ENCODE measurements at regions not wholly inside any gene's neighbourhood (a gene's known extent, or its start where the extent isn't known, plus 50 kb on each side); places are given as distances from the start of the nearest gene placed in this dataset.

DNA sequence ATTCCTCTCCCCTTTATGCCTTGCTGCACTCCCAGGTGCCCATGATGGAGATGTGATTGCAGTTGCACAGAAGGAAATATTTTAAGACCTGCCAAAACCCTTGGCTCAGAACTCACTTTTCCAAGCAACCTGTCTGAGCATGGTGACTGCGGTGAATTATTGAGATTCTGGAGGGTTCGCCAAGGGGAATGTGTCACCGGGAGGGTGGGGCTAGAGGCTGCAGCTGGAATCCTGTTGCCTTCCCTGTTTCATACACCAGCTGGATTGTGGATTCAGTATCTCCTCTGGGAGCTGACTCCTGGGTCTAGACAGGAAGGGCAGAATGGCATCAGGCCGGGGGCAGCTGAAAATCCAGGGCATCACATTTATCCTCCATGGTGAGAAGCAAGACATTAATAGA lies 527.2 kb downstream of the TMEM114 start:
- DNase-seq (ENCODE audit: low read depth, low spot score) (no peak), ATAC-seq (no peak)
- TF ChIP-seq ZFX (IDR thresholded peaks at IDR 0.05) (no peak), FOSL1 (IDR thresholded peaks at IDR 0.05; ENCODE audit: low read depth) (no peak), YY1 (IDR thresholded peaks at IDR 0.05; ENCODE audit: extremely low read depth, insufficient replicate concordance, low read depth, low read length) (no peak), ZNF274 (IDR thresholded peaks at IDR 0.05; ENCODE audit: low read depth, low read length) (no peak), CEBPB (IDR thresholded peaks at IDR 0.05; ENCODE audit: low read depth) (no peak), SRF (IDR thresholded peaks at IDR 0.05; ENCODE audit: low read depth) (no peak), EGR1 (IDR thresholded peaks at IDR 0.05; ENCODE audit: low read depth) (no peak), RAD21 (IDR thresholded peaks at IDR 0.05; ENCODE audit: low read depth) (no peak), POLR2A (IDR thresholded peaks at IDR 0.05; ENCODE audit: borderline replicate concordance, extremely low read depth, insufficient read depth, insufficient read length) (no peak), SP1 (IDR thresholded peaks at IDR 0.05; ENCODE audit: low read depth) (no peak)
- TF ChIP-seq, protein P1, sequence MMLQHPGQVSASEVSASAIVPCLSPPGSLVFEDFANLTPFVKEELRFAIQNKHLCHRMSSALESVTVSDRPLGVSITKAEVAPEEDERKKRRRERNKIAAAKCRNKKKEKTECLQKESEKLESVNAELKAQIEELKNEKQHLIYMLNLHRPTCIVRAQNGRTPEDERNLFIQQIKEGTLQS (IDR thresholded peaks at IDR 0.05), result no peak
- TF ChIP-seq, protein P2, sequence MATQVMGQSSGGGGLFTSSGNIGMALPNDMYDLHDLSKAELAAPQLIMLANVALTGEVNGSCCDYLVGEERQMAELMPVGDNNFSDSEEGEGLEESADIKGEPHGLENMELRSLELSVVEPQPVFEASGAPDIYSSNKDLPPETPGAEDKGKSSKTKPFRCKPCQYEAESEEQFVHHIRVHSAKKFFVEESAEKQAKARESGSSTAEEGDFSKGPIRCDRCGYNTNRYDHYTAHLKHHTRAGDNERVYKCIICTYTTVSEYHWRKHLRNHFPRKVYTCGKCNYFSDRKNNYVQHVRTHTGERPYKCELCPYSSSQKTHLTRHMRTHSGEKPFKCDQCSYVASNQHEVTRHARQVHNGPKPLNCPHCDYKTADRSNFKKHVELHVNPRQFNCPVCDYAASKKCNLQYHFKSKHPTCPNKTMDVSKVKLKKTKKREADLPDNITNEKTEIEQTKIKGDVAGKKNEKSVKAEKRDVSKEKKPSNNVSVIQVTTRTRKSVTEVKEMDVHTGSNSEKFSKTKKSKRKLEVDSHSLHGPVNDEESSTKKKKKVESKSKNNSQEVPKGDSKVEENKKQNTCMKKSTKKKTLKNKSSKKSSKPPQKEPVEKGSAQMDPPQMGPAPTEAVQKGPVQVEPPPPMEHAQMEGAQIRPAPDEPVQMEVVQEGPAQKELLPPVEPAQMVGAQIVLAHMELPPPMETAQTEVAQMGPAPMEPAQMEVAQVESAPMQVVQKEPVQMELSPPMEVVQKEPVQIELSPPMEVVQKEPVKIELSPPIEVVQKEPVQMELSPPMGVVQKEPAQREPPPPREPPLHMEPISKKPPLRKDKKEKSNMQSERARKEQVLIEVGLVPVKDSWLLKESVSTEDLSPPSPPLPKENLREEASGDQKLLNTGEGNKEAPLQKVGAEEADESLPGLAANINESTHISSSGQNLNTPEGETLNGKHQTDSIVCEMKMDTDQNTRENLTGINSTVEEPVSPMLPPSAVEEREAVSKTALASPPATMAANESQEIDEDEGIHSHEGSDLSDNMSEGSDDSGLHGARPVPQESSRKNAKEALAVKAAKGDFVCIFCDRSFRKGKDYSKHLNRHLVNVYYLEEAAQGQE (IDR thresholded peaks at IDR 0.05; ENCODE audit: low read depth), result no peak
- TF ChIP-seq, protein P3, sequence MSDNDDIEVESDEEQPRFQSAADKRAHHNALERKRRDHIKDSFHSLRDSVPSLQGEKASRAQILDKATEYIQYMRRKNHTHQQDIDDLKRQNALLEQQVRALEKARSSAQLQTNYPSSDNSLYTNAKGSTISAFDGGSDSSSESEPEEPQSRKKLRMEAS (IDR thresholded peaks at IDR 0.05), result no peak
- Histone ChIP-seq H3K36me3 (ENCODE audit: control insufficient read depth in 1 of 2, insufficient read depth in 2 of 2, low read length in 2 of 2) (no peaks in the 10 kb centered on the region), H3K9ac (ENCODE audit: low read length) (no peak overlapping the region), H3K4me2 (ENCODE audit: low read length) (no peak overlapping the region), H3K4me1 (ENCODE audit: control insufficient read depth in 1 of 2, insufficient read depth in 2 of 2, low read length in 2 of 2) (no peaks in the 10 kb centered on the region), H2AFZ (ENCODE audit: low read depth, low read length, poor library complexity, severe bottlenecking) (no peak overlapping the region), H3K79me2 (ENCODE audit: insufficient read depth, low read length) (no peaks in the 10 kb centered on the region), H3K9me3 (ENCODE audit: control insufficient read depth in 1 of 2, insufficient read depth in 1 of 2, low read depth in 1 of 2, low read length in 2 of 2) (peaks cover 7 to 18% of the 10 kb centered on the region in 2 experiments; a peak in 2 of 4 replicates), H3K27me3 (ENCODE audit: insufficient read depth, low read length) (no peaks in the 10 kb centered on the region), H3K9me2 (ENCODE audit: insufficient read depth) (no peaks in the 10 kb centered on the region), H4K20me1 (ENCODE audit: insufficient read depth) (no peaks in the 10 kb centered on the region), H3K4me3 (replicated peaks in 1 of 2; ENCODE audit: low read depth in 1 of 2, low read length in 2 of 2) (no peak overlapping the region), H3K27ac (ENCODE audit: low read depth, low read length) (no peak overlapping the region)
- BruUV-seq (replicated peaks), result no TSS peak
- ChIA-PET POLR2A (no interaction called here), CTCF (no interaction called here), RAD21 (ENCODE audit: low non-redundant PET in 1 of 2, low total read pairs in 2 of 2, uncharacterized antibody in 2 of 2, unreplicated experiment in 2 of 2) (no interaction called here)
- intact Hi-C loops (cut with micrococcal nuclease), result no loop called here

Data from HCT116 (cell line).